GM21528 (cell line): ENCODE measurements at regions not wholly inside any gene's neighbourhood (a gene's known extent, or its start where the extent isn't known, plus 50 kb on each side); places are given as distances from the start of the nearest gene placed in this dataset.

Experiments
- ATAC-seq: cut with Tn5 transposase; IDR thresholded peaks from one replicate; pipeline ENCODE4 v1.9.1; 2021; ENCODE audit warnings: mild to moderate bottlenecking, moderate library complexity; ENCODE audit not compliant: unreplicated experiment, low FRiP score

- ATAC-seq = no peak
These were observed 170.0 kb downstream of the SEC61B start for GRCh38 chr9:99391937-99392594.

DNA sequence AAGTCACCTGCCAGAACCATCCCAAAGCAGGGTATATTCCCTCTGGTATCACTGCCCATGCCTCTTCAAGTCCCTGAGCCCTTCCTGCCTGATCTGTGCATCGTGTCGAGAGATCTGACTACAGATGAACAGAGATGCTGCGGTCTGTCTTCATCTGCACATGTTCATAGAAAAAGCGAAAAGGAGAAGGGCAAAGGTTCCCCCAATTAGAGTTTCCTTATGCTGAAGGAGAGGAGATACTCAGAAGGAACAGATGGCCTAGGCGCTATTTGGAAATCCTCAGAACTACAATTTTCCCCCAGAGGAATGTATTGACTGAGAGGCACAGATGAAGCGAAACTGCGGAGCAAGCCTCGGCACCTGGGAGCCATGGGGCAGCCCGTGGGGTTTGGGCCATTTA, 170.9 kb downstream of the SEC61B start:
- ATAC-seq = no peak

DNA sequence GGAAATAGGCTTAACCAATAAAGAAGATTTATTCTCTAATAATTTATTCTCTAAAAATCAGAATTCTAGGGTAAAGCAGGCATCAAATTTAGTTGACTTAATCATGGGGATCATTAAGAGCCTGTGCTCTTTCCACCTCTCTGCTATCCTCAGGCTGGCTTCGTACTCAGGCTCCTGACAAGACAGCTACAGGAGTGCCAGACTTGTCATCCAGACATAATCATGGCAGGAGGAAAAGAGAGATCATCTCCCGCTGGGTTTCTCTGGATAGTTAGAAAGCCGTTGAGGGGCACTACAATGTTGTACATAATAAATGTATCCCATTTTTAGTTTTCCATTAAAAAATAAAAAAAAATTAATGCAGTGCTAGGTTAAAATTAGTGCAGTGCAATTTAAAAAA, 171.9 kb downstream of the SEC61B start:
- no peak for ATAC-seq

- no peak for ATAC-seq
These were observed 176.2 kb downstream of the SEC61B start for GRCh38 chr9:99398241-99398640.

DNA sequence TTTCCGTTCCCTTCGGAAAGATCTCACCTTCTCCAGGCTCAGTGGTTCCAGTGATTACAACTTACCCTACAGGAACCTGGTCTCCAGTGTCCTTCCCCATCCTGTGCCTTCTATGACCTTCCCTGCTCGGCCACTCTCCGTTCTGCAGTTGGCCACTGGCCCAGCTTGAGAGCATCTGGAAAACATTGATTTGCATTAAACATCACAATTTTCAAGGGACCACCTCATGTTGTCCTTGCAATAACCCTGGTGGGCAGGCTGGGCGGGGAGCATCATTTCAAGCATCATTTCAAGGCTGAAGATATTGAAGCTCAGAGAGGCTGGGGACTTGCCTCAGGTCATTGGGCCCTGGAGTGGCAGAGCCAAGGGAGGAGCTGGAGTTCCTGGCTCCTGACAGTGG, 177.4 kb downstream of the SEC61B start:
- ATAC-seq = no peak

- no peak for ATAC-seq
These were observed 178.2 kb downstream of the SEC61B start for GRCh38 chr9:99400184-99400731.

DNA sequence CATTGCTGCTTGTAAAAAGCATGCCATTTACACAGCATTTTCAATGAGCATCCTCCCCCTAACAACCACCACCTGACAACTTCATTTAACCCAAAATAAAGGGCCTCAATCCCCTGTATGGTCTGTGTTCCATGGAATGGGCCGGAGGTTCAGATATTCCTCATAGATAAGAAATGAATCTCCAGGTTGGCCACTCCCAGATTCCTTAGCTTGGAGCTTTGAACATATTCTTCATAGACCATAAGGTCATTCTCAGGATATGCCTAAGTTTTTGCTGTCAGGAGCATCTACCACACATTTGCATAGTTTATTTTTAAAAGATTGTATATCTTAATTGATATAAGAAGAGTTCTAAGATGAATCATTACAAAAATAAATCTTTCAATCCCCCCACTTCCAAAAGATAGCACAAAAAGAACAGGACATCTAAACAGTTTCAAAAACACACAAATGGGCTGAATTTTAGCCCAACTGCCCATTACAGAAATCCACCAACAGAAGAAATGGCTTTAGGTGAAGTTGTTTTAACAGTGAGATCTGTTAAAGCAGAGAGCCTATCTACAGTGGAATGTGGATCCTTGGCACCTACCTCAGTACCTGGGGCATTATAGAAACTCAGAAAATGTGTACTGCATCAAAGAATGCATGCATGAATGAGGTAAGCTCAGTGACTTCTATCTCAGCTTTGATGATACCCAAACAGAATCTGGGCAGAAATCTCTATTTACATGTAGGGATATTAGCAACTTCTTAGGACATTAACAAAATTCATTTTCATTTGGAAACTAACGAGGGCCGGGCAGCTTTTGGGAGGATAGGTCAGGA, 179.8 kb downstream of the SEC61B start:
- ATAC-seq = no peak

- no peak for ATAC-seq
These were observed 181.3 kb downstream of the SEC61B start for GRCh38 chr9:99403371-99403770.

GRCh38 chr9:99405359-99405758, 183.3 kb downstream of the SEC61B start:
- no peak for ATAC-seq

GRCh38 chr9:99406939-99407338, 184.9 kb downstream of the SEC61B start:
- ATAC-seq = no peak

DNA sequence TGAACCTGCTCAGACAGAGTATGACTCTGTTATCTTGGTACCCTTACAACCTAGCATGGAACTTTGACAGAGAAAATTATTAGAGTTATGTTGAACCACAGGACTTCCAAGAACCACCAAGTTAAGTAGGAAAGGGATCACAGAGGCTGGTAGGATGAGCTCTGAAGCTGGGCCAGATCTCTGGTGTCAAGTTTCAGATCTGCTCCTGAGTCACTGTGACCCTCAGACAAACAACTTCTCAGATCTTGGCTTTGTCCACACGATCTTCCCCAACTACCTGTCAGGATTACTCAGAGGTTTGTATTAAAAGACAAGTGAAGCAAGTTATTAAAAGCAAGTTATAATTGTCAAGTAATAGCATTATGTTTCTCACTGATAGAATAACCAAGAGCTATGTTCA, 189.0 kb downstream of the SEC61B start:
- ATAC-seq = no peak

GRCh38 chr9:99411479-99412115, 189.5 kb downstream of the SEC61B start:
- ATAC-seq = no peak

- ATAC-seq = no peak
These were observed 190.5 kb downstream of the SEC61B start for GRCh38 chr9:99412606-99413005.

DNA sequence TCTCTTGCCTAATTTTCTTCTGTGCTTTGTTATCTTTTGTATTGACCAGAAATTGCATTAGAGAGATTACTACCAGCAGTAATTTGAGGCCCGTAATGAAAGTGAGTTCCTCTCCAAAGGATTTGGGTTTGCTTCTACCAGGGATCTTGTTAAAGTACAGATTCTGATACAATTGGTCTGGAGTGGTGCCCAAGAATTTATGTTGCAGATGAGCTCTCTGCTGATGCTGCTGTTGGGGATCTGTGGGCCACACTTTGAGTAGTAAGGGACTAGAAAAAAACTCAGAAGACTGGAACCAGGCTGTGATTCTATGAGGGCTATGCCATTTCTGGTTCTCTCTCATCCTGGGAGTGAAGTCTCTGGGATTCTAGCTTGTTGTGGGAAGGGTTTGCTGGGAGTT, 192.2 kb downstream of the SEC61B start:
- no peak for ATAC-seq

DNA sequence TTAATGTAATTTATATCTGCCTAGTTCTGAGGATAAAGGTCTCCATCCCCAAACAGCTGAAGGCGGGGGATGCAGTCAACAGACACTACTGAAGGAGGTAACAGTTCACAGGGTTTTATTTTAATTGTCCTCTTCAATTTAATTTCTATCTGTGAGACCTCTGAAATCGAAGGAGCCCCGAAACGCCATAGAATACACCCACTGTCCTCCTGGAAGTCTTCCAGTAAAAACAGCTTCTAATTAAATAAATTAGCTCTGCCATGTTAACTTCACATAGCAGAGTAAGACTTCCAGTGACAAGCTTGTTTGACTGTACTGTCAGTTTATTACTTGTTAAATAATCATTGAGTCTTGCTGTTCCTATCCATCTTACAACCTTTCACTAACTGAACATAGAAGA, 193.5 kb downstream of the SEC61B start:
- no peak for ATAC-seq

DNA sequence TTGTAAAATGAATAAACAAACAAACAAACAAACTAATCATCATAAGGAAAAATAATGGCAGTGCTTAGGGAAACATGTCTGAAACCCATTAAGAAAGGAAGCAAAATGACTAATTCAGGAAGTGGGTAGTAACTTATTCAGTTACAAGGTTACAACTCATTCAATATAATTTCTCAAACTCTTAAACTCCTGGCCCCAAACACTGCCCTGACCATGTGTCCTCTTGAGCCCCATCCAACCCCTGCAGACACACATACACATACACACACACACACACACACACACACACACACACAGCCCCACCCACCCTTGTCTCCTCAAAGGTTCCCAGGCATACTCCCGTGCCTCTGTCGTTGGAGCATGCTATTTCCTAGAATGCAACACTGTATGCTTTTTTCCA, 193.9 kb downstream of the SEC61B start:
- ATAC-seq = no peak

DNA sequence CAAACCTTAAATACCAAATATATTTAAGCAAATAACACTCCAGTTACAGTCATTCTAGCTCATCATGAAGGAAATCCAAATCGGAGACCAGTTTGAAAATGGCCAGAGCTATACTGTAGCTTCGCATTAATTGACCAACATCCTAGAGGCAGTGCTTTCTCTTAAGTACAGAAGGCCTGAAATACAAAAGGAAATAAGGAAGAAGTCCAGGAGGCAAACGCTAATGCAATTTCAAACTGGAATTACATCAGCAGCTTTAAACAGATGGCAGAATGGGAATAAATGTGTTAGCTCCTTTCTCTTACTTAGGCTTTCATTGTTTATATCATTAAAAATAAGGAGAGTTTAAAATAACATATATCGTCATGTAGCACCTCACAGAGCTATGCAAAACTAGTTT, 197.0 kb downstream of the SEC61B start:
- no peak for ATAC-seq

- ATAC-seq = no peak
These were observed 199.3 kb downstream of the SEC61B start for GRCh38 chr9:99421369-99421768.

GRCh38 chr9:99425124-99425523, 203.0 kb downstream of the SEC61B start:
- ATAC-seq = no peak

GRCh38 chr9:99425923-99426842, 204.1 kb downstream of the SEC61B start:
- ATAC-seq = no peak
